Suppressor macrophage treated with lipopolysaccharide for 1 hour (primary cell): ENCODE measurements at regions not wholly inside any gene's neighbourhood (a gene's known extent, or its start where the extent isn't known, plus 50 kb on each side); places are given as distances from the start of the nearest gene placed in this dataset.
"Not testable (repeated sequence)": the region's sequence is repeated elsewhere in the genome, so short reads cannot be mapped to it uniquely, and the experiment has no call there.

ENCODE experiments used
- DNase-seq, 3 donors: peaks; one replicate each; pipeline ENCODE4 v3.0.0-alpha.2; 2020 to 2022

DNA sequence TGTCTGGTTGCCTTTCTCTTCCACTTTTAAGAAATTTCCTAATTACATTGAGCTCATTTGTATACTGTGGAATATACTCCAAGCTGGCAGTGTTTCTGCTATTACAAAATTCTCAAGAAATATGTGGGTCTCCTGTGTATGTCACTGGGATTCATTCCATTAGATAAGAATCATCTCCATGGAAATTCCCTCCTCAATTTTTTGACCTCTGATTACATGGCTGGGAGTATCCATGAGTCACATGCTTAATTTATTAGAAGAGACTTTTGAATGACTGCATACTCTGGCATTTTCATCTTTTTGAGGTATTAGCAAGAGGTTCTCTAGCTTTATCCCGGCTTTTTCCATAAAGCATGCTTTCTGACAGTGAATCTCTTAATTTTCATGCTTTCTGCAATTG is 665.5 kb upstream of the CNTNAP5 start:
- no peak for DNase-seq

GRCh38 chr2:123362671-123363440 is 662.2 kb upstream of the CNTNAP5 start:
- DNase-seq = no peak

GRCh38 chr2:123363826-123364225 is 661.3 kb upstream of the CNTNAP5 start:
- no peak for DNase-seq

DNA sequence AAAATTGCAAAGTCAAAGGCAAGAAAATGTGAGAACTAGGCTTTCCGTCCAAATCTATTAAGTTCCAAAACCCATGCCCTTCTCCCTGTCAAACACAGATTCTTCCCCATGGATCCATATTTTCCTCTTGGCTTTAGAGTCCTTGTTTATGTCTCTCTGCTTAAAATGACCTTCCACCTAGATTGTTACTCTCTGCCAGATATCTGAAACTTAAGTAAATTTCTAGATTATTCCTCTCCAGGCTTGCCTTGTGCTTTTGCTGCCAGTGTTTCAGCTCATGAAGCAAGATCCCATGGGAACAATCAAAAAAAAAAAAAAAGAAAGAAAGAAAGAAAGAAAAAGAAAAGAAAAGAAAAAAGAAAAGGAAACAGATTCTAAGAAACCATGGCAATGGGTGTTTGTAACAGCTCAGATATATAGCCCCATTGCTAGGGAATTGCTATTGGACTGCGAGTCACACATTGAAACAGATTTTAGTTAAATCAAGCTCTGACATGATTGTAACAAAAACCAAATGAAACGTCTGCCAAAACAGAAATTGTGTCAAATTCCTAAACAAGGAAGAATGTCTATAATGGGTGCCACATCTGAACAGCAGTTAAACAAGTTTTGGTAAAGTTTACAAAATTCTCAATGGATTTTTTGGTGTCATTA is 660.7 kb upstream of the CNTNAP5 start:
- no peak for DNase-seq

- DNase-seq = no peak
Observed at GRCh38 chr2:123366239-123366837, 658.7 kb upstream of the CNTNAP5 start.

DNA sequence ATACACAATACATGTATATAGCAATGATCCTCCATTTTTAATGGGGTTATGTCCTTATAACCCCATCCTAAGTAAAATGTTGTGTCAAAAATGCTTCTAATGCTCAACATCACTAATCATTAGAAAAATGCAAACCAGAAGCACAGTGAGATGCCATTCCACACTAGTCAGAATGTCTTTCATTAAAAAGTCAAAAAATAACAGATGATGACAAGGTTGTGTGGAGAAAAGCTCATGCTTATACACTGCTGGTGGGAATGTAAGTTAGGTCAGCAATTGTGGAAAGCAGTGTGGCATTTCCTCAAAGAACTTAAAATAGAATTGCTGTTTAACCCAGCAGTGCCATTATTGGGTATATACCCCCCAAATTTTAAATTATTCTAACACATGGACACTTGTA is 654.9 kb upstream of the CNTNAP5 start:
- DNase-seq = no peak

DNA sequence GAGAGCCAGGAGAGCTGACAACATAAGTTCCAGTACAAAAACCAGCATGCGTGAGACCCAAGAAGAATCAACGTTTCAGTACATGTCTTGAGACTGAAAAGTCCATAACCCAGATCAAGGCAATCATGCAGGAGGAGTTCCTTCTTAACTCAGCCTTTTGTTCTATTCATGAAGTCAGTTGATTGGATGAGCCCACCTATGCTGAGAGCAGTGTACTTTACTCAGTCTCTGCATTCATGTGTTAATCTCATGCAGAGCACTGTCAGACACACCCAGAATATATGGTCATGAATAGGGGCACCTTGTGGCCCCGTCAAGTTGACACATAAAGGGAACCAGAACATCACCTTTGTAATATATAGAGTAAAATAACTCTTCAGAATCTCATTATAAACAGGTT is 653.6 kb upstream of the CNTNAP5 start:
- no peak for DNase-seq

GRCh38 chr2:123380370-123380935 is 644.6 kb upstream of the CNTNAP5 start:
- no peak for DNase-seq

- no peak for DNase-seq
Observed at GRCh38 chr2:123415678-123416077, 609.4 kb upstream of the CNTNAP5 start.

- DNase-seq = no peak
Observed at GRCh38 chr2:123419976-123420375, 605.1 kb upstream of the CNTNAP5 start.

GRCh38 chr2:123434546-123435395 is 590.3 kb upstream of the CNTNAP5 start:
- DNase-seq = no peak

DNA sequence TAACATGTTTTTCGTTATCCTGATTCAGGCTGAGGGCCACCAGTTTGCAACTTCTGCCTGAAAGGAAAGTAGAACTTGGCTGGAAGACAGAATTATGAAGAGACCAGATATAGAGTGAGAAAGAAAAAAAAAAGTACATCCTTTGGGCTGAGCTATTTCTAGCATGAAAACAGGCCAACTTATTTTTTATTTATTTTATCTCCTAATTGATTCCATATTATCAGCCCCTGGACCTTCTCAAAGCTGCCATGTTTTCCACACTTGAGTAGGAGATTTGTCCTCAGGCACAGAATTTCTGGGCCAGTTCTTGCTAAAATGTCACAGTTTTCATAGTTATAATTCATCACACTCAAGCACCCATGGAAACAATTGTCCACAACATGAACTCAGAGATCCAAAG is 586.8 kb upstream of the CNTNAP5 start:
- no peak for DNase-seq

GRCh38 chr2:123438675-123439074 is 586.4 kb upstream of the CNTNAP5 start:
- DNase-seq = no peak

DNA sequence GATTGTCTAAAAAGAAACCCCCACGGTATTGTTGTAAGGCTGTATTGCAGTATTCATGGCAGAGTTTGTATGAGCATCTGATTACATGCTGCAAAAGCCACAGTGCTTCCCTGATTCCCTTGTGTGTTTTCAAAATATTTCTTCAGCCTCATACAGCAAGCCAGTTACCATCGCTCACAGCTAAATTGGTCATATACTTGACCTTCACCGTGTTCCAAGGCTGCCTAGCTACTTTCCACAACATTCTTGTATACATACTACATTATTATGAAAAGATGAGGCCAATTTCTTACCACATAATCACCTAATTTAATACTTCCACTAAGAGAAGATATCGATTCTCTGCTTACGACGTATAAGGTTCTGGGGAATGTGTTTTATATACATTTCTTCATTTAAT is 576.3 kb upstream of the CNTNAP5 start:
- no peak for DNase-seq

DNA sequence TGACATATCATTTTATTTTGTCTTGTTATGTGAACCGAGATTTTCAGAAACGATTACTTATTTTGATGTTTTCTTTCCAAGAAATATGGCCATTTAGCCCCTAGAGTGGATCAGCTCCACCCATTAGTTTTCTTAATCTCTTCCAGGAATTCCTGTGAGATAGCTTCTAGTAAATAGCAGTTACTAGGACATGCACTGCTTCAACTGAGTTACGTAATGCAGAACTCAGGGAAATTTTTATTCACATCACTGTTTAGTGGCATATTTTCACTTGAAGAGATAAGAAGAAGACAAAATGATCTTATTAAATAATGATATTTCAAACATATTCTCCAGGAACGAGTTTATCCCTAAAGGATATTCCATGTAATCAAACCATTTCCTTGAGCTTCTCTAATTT is 573.5 kb upstream of the CNTNAP5 start:
- no peak for DNase-seq

DNA sequence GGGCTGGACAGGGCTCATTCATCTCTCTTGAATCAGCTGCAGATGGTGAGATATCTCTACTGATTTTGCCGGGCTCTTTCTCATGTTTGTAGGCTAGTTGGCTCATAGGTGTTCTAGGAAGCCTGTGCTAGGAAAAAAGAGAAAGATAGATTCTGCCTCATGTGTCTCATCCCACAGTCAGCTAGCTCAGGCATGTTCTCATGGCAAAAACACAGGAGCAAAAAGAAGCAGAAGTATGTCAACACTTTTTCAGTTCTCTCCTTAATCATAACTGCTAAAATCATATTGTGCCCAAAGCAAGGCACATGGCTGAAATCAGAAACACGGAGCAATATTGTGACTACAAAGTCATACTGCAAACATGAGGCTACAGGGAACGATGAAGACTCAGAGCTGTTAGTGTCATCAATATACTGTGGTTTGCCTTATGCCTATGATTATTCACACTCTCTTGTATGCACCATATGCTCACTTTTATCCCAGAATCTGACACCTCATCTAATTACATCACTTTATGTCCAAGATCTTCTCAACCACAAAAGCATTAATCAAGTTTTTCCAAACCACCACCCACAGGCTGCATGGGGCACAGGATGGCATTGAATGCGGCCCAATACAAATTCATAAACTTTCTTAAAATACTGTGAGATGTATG is 571.9 kb upstream of the CNTNAP5 start:
- no peak for DNase-seq

DNA sequence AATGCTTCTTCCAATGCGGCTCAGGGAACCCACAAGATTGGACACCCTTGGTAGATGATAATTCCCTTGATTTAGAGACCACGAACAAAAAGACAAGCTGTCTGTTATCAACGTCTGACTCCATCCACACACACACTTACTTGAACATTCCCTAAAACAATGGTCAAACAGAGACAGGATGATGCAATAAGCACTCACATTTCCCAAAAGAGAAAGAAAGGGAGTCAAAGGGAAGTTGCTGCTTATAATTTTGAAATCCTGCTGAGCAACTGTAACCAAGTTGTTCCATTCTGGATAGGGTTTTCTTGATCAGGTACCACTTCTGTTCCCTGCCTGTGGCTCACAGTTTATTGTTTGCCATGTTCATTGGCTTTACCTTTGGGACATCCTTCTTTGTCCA is 571.3 kb upstream of the CNTNAP5 start:
- no peak for DNase-seq

DNA sequence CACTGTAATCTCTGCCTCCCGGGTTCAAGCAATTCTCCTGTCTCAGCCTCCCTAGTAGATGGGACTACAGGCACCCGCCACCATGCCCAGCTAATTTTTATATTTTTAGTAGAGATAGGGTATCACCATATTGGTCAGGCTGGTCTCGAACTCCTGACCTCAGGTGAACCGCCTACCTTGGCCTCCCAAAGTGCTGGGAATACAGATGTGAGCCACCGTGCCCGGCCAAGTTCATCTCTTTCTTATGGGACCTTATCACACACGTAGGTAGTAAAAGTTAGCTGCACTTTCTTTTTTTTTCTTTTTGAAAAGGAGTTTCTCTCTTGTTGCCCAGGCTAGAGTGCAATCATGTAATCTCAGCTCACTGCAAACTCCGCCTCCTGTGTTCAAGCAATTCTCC is 569.9 kb upstream of the CNTNAP5 start:
- not testable (repeated sequence) for DNase-seq

DNA sequence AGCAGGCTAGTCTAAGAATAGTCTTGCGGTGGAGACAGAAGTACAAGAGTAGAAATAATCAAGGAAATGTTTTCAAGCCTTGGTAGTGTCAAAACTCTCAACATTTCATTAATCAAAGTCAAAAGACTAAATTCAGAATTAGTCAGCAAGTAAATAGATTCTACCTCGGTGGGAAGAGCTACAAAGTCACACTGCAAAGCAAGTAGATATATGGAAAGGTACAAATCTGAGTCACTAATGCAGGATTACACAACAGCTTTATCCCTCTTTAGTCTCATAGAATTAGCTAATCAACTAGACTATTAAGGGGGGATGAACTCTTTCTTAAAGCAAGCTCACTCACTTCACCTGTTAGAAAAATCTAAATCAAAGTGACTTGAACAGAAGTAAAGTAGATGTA is 568.7 kb upstream of the CNTNAP5 start:
- no peak for DNase-seq

DNA sequence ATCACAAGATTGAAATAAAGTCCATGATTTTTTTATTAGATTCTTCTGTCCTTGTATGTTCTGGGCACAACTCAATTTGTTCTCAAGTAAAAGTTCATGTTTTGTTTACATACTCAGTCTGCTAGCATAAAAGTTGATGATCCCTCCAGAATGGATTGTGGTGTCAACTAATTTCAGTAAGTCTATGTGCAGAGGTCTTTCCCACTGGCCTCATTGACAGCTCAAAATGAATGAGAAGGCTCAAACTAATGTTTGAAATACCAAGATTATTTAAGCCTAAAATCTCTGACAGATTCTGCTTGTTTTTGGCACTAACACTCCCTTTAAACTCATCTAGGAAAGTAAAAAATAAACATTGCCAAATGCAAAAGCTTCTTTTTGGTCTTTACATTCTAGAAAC is 561.2 kb upstream of the CNTNAP5 start:
- DNase-seq = no peak

DNA sequence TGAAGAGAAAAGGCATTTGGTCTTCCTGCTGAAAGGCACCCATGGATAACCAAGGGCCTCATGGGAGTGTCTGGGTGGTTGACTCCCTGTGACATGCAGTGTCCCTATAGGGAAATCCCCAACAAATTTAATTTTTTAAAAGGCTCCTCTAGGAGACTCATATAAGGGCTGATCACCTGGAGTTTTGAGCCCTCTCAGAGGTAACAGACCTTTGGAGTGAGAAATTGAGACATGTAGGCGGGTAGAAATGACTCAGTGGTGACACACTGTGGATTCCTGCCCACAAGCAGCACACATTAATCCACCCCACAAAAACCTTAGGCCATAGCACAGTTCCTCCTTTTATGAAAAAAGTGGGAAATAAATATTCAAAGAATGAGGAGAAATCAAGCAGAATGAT is 557.0 kb upstream of the CNTNAP5 start:
- no peak for DNase-seq

DNA sequence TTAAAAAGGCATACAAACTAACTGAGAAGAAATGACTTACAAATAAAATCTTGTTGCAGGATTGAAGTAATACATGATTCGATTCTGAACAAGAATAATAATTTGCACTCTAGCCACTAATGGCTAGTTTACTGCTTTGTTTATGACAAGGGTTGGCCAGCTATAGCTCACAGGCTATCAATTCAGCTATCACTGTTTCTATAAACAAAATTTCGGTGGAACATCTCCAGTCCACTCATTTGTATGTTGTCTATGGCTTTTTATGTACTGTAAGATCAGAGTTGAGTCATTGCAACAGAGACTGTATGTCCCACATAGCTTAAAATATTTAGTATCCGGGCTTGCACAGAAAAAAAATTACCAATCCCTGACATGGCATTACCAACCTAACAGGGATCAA is 543.7 kb upstream of the CNTNAP5 start:
- no peak for DNase-seq

- DNase-seq = no peak
Observed at GRCh38 chr2:123485056-123485455, 540.0 kb upstream of the CNTNAP5 start.
